Stimulated activated effector memory CD8-positive, alpha-beta T cell treated with anti-CD3 and anti-CD28 coated beads, Interleukin-12 subunit alpha, Interleukin-12 subunit beta, amount 100 ng/mL, for 72 hours (primary cell): ENCODE measurements at regions not wholly inside any gene's neighbourhood (a gene's known extent, or its start where the extent isn't known, plus 50 kb on each side); places are given as distances from the start of the nearest gene placed in this dataset.
"Not testable (repeated sequence)": the region's sequence is repeated elsewhere in the genome, so short reads cannot be mapped to it uniquely, and the experiment has no call there.

Experiments used
- ATAC-seq: fragments of 150-1000 bp; cut with Tn5 transposase; 2 replicates; pipeline ENCODE4 v1.10.0; 2021
- DNase-seq, 2 donors: peaks; one replicate each; pipeline ENCODE4 v3.0.0; 2021 to 2022; ENCODE audit warnings: low spot score in 2 of 2
- H3K27ac Mint-ChIP-seq: one replicate; pipeline ENCODE4 v1.8.0; 2022; ENCODE audit warnings: mild to moderate bottlenecking, mixed read lengths
- H3K36me3 Mint-ChIP-seq: one replicate; pipeline ENCODE4 v1.8.0; 2022; ENCODE audit warnings: mild to moderate bottlenecking, mixed read lengths
- H3K4me1 Mint-ChIP-seq: one replicate; pipeline ENCODE4 v1.8.0; 2022; ENCODE audit warnings: mixed read lengths
- H3K4me3 Mint-ChIP-seq: one replicate; pipeline ENCODE4 v1.8.0; 2022; ENCODE audit warnings: mild to moderate bottlenecking, mixed read lengths
- H3K9me3 Mint-ChIP-seq: one replicate; pipeline ENCODE4 v1.8.0; 2022; ENCODE audit warnings: mixed read lengths

DNA sequence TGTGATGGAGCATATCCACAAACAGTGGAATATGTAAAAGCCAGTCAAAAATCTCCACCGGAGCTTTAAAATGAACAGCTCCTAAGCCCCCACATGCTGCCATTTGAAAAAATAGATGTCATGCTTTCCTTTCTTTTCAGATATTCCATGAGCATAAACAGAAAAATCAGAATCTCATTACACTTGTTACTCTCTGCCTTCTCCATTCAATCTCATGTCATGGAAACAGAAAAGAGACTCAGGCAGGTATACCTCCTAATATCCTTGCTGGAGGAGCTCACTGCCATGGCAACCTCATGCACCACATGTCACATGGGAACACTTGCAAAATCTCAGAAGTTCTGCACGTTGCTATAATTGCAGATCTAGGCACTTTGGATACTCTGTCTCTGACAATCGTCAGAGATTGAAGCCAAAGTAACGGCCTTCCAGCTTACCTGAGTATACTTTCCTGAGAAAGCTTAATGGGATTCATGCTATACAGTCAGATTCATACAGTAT, 317.0 kb upstream of the ADAMTS9 start:
- no peak for ATAC-seq
- Mint-ChIP-seq H3K4me1 (no peaks in the 10 kb centered on the region), H3K27ac (no peak overlapping the region), H3K9me3 (peaks cover 16% of the 10 kb centered on the region), H3K36me3 (no peaks in the 10 kb centered on the region), H3K4me3 (no peak overlapping the region)
- no peak for DNase-seq

DNA sequence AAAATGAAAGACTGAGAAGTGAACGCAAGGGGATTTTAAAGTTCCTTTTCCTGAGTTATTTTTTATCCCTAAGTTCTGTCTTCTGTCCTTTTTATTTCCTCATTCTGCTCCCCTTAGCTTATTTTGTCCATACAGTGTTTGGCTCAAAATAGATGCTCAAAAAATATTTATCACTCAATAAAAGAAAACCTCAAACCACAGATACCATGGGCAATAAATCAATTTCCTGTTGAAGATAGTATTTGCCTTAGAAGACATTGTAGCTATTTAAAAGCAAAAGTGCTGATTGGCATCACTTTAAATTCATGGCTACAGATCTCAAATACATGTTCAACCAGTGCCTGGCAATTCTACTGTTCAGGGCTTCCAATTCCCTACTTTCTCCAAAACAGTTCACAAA, 316.5 kb upstream of the ADAMTS9 start:
- Mint-ChIP-seq H3K4me1 (no peaks in the 10 kb centered on the region), H3K9me3 (peaks cover 19% of the 10 kb centered on the region), H3K36me3 (no peaks in the 10 kb centered on the region), H3K4me3 (no peak overlapping the region), H3K27ac (no peak overlapping the region)
- ATAC-seq: no peak
- no peak for DNase-seq

DNA sequence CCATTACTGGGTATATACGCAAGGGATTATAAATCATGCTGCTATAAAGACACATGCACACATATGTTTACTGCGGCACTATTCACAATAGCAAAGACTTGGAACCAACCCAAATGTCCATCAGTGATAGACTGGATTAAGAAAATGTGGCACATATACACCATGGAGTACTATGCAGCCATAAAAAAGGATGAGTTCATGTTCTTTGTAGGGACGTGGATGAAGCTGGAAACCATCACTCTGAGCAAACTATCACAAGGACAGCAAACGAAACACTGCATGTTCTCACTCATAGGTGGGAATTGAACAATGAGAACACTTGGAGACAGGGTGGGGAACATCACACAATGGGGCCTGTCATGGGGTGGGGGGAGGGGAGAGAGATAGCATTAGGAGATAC, 313.3 kb upstream of the ADAMTS9 start:
- not testable (repeated sequence) for H3K4me3 Mint-ChIP-seq, DNase-seq, H3K4me1 Mint-ChIP-seq, H3K27ac Mint-ChIP-seq, H3K36me3 Mint-ChIP-seq, ATAC-seq
- H3K9me3 Mint-ChIP-seq: peaks cover 15% of the 10 kb centered on the region

DNA sequence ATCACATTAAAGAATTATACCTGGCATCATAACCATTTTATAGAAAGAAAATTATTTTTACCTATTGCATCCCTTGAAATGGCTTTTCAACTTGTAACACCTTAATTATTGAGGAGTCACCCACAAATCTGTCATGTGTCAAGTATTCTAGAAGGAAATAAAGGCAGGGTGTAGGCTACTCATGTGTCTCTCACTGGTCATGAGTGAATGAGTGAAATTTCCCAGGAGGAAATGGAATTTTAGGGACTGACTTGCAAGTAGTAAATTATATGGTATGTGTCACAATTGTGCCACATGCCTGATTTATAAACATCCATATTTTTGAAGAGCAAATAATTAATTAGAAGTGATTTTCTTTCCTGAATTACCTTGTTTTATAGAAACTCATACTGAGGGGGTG, 310.5 kb upstream of the ADAMTS9 start:
- peaks cover 10% of the 10 kb centered on the region for H3K9me3 Mint-ChIP-seq
- no peak overlapping the region for H3K4me3 Mint-ChIP-seq
- DNase-seq: no peak
- ATAC-seq: no peak
- no peak overlapping the region for H3K27ac Mint-ChIP-seq
- no peaks in the 10 kb centered on the region for H3K36me3 Mint-ChIP-seq
- H3K4me1 Mint-ChIP-seq: no peaks in the 10 kb centered on the region

DNA sequence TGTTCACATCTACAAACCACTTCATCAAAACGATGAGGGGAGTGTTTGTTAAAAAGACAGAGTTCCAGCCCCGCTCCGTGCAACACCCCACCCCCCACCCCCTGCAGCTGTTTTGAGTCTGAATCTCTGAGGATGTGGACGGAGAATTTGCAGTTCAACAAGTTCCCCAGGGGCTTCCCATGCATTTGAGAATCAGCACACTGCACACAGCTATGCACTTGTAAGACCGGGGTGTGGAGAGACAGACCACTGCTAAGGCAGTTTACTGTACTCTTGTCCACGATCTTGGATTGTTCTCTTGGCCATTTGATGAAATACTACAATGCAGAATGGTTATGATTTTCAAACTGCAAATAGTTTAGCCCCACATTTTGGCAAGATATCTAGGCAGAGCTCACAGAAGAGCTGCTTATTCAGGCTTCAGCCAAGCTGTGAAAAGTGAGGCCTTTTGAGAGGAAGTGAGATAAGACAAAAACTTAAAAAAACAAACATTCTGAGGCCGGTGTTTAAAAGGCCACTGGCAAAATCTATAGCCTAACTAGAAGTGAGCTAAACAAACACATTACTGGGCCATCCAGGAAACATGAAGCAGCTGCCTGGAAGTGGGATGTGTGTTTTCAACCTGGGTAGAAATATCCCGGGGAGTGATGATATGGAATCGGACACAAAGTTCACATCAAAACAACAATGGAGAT, 308.2 kb upstream of the ADAMTS9 start:
- H3K27ac Mint-ChIP-seq: no peak overlapping the region
- DNase-seq: no peak
- H3K4me3 Mint-ChIP-seq: no peak overlapping the region
- peaks cover 5% of the 10 kb centered on the region for H3K9me3 Mint-ChIP-seq
- no peak for ATAC-seq
- H3K4me1 Mint-ChIP-seq: no peaks in the 10 kb centered on the region
- no peaks in the 10 kb centered on the region for H3K36me3 Mint-ChIP-seq

DNA sequence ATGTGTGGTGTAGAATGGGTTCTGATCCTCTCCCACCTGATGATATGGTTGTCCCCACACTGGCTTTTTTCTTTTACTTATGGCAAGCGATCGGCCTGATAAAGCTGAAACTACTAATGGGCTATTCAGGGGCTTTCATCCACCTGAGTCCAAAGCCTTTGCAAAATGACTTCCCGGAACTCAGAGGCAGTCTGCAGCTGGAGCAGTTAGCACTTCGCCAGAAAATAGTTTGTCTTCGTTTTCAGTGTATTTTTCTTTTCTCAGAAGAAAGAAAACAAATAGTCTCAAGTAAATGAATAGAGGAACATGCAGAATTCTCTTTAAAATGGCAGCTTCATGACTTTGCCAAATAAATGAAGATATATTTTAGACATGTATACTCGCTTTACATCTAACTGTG, 306.0 kb upstream of the ADAMTS9 start:
- H3K9me3 Mint-ChIP-seq: no peaks in the 10 kb centered on the region
- no peaks in the 10 kb centered on the region for H3K36me3 Mint-ChIP-seq
- DNase-seq (no peak), ATAC-seq (no peak)
- H3K4me3 Mint-ChIP-seq: no peak overlapping the region
- no peak overlapping the region for H3K27ac Mint-ChIP-seq
- no peaks in the 10 kb centered on the region for H3K4me1 Mint-ChIP-seq

DNA sequence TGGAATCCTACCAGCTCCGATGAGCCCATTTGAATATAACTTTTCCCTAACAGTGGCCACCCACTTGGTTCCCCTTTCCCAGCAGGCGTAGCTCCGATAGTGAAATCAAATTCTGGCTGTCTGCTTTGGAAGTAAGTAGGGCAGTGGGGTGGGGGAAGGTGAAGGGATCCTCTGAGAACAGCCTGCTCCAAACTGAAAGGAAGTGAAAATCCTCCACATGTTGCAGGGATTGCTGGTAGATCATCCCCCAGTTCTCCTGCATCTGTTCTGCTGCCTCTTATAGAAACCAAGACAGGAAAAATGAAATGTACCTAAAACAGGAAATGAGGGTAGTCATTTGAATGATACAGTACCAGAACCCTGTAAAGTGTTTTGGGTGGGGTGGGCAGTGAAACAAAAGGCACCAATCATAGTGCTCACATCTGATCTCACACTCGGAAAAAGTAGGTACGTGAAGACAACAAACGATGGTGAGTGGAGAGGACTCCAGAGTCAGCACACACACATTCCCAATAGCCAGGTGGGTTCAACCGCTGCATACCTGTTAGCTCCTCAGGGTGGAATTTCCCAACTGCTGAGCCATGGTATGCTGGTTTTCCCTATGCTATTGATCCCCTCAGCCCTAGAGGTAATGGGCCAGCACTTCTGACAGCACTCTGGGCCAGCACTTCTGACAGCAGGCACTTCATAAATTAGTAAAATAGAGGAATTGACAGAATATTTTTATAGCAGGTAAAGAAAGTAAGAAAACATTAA, 304.9 kb upstream of the ADAMTS9 start:
- Mint-ChIP-seq H3K4me3 (no peak overlapping the region), H3K4me1 (no peaks in the 10 kb centered on the region), H3K27ac (no peak overlapping the region), H3K9me3 (peaks cover 5% of the 10 kb centered on the region), H3K36me3 (no peaks in the 10 kb centered on the region)
- DNase-seq (no peak), ATAC-seq (no peak)

DNA sequence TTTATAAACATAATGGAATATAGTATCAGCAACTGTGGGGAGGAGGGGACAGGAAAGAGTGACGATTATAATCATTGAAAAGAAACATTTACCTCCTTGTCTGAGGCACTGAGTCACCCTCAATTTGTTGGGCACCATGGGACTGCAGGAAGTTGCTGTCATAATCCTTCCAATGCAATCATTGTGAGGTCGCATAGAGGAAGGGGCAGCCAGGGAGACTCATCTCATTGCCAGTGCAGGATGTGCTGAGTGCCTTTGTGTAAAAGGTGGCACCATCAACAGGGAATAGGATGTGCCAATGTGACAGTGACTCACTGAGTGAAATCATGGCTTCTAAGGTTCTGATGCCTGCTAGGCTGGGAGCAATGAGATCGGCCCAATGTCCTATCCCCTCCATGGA, 300.4 kb upstream of the ADAMTS9 start:
- Mint-ChIP-seq H3K27ac (no peak overlapping the region), H3K36me3 (no peaks in the 10 kb centered on the region), H3K9me3 (peaks cover 9% of the 10 kb centered on the region)

DNA sequence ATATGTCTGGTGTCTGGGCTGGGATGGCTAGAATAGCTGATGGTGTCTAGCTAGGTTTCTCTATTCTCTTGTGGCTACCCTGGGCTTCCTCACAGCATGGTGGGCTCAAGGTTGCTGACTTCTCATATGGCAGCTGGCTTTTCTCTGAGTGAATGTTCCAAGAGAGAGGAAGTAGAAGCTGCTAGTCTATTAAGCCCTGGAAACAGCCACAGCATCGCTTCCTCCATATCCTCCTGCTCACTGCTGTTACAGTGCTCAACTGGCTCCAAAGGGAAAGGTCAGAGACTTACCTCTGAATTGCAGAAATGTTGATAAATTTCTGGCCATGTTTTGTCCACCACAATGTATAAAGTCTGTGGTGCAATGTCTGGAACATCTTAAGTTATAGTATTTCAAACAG, 299.9 kb upstream of the ADAMTS9 start:
- H3K9me3 Mint-ChIP-seq: peaks cover 9% of the 10 kb centered on the region
- no peaks in the 10 kb centered on the region for H3K4me1 Mint-ChIP-seq
- no peak overlapping the region for H3K4me3 Mint-ChIP-seq
- no peak for ATAC-seq
- H3K36me3 Mint-ChIP-seq: no peaks in the 10 kb centered on the region
- DNase-seq: no peak
- H3K27ac Mint-ChIP-seq: no peak overlapping the region

More for the DNA sequence above, 300.4 kb upstream of the ADAMTS9 start:
- ATAC-seq (no peak), DNase-seq (no peak)
- H3K4me1 Mint-ChIP-seq: no peaks in the 10 kb centered on the region
- H3K4me3 Mint-ChIP-seq: no peak overlapping the region

DNA sequence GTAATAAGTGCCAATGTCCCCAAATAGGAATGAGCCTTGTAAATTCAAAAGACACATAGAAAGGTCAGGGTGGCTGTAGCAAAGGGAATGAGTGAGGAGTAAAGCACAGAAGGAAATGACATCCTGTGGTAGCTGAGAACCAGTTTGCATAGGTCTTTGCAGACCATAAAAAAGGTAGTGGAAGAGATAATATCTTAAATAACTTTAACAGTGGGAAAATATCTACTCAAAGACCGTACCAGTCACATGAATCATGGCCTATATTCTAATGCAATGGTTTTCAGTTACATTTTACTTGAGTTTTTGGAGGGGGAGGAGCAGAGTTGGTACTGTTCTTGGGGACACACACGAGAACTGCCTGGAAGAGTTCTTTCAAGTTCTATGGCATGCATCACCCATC, 297.3 kb upstream of the ADAMTS9 start:
- Mint-ChIP-seq H3K4me1 (no peaks in the 10 kb centered on the region), H3K4me3 (no peak overlapping the region), H3K36me3 (no peaks in the 10 kb centered on the region), H3K27ac (no peak overlapping the region), H3K9me3 (peaks cover 9% of the 10 kb centered on the region)
- no peak for DNase-seq
- no peak for ATAC-seq

DNA sequence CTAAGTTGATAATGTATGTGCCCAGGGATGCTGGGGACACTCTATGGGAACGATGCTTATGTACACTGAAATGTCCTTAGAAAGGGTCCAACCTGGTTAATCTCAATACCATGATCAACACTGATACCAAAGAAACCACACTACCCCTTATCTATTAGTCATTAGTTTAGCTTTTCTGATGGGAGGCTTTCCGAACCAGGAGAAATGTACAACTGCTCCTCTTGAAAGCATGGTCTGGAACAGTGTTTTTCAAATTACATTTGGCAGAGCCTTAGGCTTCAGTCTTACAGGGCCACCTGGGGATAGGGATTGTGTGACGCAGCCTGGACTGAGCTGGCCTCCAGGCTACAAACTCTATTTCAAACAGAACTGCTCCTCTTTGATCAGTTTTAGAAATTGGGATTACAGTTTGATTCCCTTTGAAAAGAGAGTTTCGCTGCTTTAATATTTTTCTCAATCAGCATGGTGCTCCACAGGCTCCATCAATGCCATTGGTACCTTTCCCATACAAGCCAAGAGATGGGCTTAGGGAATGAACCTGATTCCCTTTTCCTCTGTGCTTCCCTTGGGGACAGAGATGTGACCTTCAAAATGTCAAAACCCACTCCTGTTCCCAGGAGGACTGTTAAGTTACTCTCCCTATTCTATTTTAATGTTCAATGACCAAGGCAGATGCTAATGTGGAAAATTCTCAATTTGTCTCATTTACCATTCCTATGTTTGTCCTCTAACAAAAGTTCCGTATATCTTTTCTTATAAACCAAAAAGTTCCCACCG, 296.0 kb upstream of the ADAMTS9 start:
- DNase-seq: no peak
- Mint-ChIP-seq H3K36me3 (no peaks in the 10 kb centered on the region), H3K4me1 (no peaks in the 10 kb centered on the region), H3K27ac (no peak overlapping the region), H3K9me3 (peaks cover 16% of the 10 kb centered on the region), H3K4me3 (no peak overlapping the region)
- no peak for ATAC-seq

DNA sequence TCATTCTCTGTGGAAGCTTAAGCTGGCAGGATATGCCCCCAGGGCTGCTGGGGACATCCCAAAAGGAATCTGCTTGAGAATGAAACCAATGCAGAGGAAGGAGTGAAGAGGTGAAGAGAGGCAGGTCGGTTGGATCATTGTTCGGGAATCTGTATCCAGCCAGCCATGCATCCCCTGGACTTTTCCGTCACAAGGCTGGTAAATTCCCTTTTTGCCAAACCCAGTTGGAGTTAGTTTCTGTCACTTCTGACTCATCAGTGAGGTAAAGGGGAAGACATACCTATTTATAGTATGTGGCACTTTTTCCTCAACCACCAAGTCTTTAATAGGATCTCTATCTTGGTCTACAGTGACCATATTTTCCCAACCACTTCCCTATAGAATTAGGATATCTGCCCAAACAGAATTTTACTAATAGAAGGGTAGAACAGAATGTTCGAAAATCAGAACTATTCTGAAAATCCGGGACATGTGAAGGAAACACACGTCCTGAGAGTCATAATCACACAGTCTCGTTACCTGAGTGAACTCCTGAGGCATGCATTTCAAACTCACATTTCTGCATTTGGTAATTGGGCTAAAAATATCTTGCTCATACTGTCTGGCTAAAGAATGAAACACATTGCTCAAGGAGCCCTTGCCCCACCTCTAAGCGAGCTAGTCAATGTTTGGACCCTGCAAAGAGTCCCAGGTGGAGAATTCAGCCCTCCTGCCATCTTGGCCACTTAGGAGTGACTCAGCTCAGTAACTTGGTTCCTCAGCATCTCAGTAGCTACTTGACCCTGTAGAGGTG, 289.7 kb upstream of the ADAMTS9 start:
- Mint-ChIP-seq H3K27ac (no peak overlapping the region), H3K9me3 (peaks cover 11% of the 10 kb centered on the region), H3K4me3 (no peak overlapping the region), H3K36me3 (no peaks in the 10 kb centered on the region), H3K4me1 (no peaks in the 10 kb centered on the region)
- ATAC-seq (no peak), DNase-seq (no peak)

DNA sequence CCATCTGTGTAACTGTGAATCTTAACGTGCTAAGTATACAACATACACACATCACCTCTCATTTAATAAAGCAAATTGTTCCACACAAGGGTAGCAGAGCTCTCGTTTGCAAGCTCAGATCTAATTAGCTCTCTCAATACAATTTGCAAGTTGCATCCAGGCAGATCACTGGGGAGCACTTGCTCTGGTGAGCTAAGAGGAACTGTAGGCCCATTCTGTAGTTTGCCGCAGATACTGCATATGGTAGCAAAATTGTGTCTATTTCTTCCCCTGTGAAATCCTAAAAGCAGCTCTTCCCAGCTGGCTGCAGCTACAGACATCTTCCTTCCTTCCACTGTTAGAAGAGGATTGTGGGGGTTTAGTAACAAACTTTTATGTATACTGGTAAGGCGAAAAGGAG, 288.7 kb upstream of the ADAMTS9 start:
- Mint-ChIP-seq H3K27ac (no peak overlapping the region), H3K36me3 (no peaks in the 10 kb centered on the region), H3K4me3 (no peak overlapping the region), H3K9me3 (peaks cover 11% of the 10 kb centered on the region), H3K4me1 (no peaks in the 10 kb centered on the region)
- ATAC-seq: no peak
- DNase-seq: no peak

DNA sequence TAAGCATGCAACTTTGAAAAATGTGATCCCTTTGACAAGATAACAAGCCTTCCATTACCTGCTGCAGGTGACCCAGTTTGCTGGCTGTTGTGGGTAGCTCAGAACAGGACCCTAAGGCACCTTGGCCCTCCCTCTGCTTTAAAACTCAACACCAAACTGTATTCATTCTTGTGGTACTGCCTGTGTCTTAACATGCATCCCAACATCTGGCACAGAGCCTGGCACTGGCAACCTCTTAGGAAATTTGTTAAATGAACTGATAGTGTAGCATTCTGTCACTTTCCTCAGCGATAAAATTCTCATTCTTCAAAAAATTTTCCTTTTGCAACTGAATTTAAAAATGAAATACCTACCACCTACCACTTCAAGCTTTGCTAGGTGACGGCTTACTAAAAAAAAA, 287.3 kb upstream of the ADAMTS9 start:
- no peak for DNase-seq
- Mint-ChIP-seq H3K27ac (no peak overlapping the region), H3K36me3 (no peaks in the 10 kb centered on the region), H3K4me1 (no peaks in the 10 kb centered on the region), H3K4me3 (no peak overlapping the region), H3K9me3 (peaks cover 17% of the 10 kb centered on the region)
- no peak for ATAC-seq

DNA sequence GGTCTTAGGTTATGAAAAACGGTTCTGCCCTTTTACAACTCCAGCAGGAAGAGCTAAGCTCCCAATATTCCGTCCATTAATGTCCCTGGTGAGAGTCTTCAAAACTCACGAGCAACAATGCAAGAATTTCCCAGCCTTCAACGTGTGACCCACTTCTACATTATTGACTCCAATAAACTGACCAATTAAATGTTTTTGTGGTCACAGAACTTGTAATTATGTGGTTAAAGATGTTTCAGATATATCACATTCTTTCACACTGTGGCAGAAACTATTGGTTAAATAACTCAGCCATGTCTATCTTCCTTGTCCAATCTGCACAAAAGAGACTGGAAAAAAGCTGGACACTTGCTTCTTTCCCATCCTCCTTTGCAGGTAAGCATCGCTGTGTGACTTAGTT, 286.6 kb upstream of the ADAMTS9 start:
- no peaks in the 10 kb centered on the region for H3K36me3 Mint-ChIP-seq
- H3K4me3 Mint-ChIP-seq: no peak overlapping the region
- no peak for DNase-seq
- H3K27ac Mint-ChIP-seq: no peak overlapping the region
- peaks cover 14% of the 10 kb centered on the region for H3K9me3 Mint-ChIP-seq
- ATAC-seq: no peak
- no peaks in the 10 kb centered on the region for H3K4me1 Mint-ChIP-seq
